ENCODE measurements at regions not wholly inside any gene's neighbourhood (a gene's known extent, or its start where the extent isn't known, plus 50 kb on each side); places are given as distances from the start of the nearest gene placed in this dataset.
A peak's percentile ranks its signal among the peaks of the same experiment; 100 is the strongest.
"Not testable (repeated sequence)": the region's sequence is repeated elsewhere in the genome, so short reads cannot be mapped to it uniquely, and the experiment has no call there.

GRCh38 chr19:14294974-14295373 is 86.3 kb upstream of the ADGRE5 start:
- H3K36me3 ChIP-seq; H3K4me1 ChIP-seq; H3K27ac ChIP-seq; in situ Hi-C loops (cut with MboI; ENCODE audit: low pct_ligation_motif_present in 1 of 4, low pct_unique_long_range_greater_than_20kb in 1 of 4, low sequenced_read_pairs in 3 of 4); H3K9me3 ChIP-seq; DNase-seq; H3K27me3 ChIP-seq; H3K4me3 ChIP-seq: not testable (repeated sequence)
- intact Hi-C loops (cut with DNase I; ENCODE audit: low total_unique reads) = loop anchor here (10.0 kb wide), 1 partner anchor 90 kb away; the partner anchor contains the start of gene ADGRL1
- 86% methylated on average over 5 of the region's 5 CpGs; no CpG with 5 or more reads in 1 of the 2 donors for WGBS, 2 donors (ENCODE audit: low coverage in 1 of 2)

GRCh38 chr19:14293816-14294170 is 87.5 kb upstream of the ADGRE5 start:
- intact Hi-C loops (cut with DNase I; ENCODE audit: low total_unique reads) = loop anchor here (10.0 kb wide), 1 partner anchor 89 kb away; the partner anchor contains the start of gene ADGRL1
- in situ Hi-C loops (cut with MboI; ENCODE audit: low pct_ligation_motif_present in 1 of 4, low pct_unique_long_range_greater_than_20kb in 1 of 4, low sequenced_read_pairs in 3 of 4); H3K27me3 ChIP-seq; H3K4me3 ChIP-seq; H3K27ac ChIP-seq; DNase-seq; H3K36me3 ChIP-seq; H3K4me1 ChIP-seq; H3K9me3 ChIP-seq: not testable (repeated sequence)
- 42% methylated on average over 7 of the region's 7 CpGs; no CpG with 5 or more reads in 1 of the 2 donors for WGBS, 2 donors (ENCODE audit: low coverage in 1 of 2)

GRCh38 chr19:14293101-14293815 is 87.3 kb upstream of the ADGRL1 start:
- H3K36me3 ChIP-seq; H3K27ac ChIP-seq; DNase-seq; H3K4me1 ChIP-seq; H3K27me3 ChIP-seq; H3K9me3 ChIP-seq; in situ Hi-C loops (cut with MboI; ENCODE audit: low pct_ligation_motif_present in 1 of 4, low pct_unique_long_range_greater_than_20kb in 1 of 4, low sequenced_read_pairs in 3 of 4): not testable (repeated sequence)
- WGBS, 2 donors (ENCODE audit: low coverage in 1 of 2) = 38 to 80% methylated on average over 1 to 25 of the region's 26 CpGs
- intact Hi-C loops (cut with DNase I; ENCODE audit: low total_unique reads) = loop anchor here (10.0 kb wide), 1 partner anchor 88 kb away; the partner anchor contains the start of gene ADGRL1
- H3K4me3 ChIP-seq = peak overlapping the region in 1 of 4 donors; percentile 27

- H3K36me3 ChIP-seq; H3K4me1 ChIP-seq; H3K4me3 ChIP-seq; in situ Hi-C loops (cut with MboI; ENCODE audit: low pct_ligation_motif_present in 1 of 4, low pct_unique_long_range_greater_than_20kb in 1 of 4, low sequenced_read_pairs in 3 of 4); H3K27ac ChIP-seq; H3K27me3 ChIP-seq; H3K9me3 ChIP-seq; DNase-seq: not testable (repeated sequence)
- 71 to 95% methylated on average over 2 to 14 of the region's 15 CpGs for WGBS, 2 donors (ENCODE audit: low coverage in 1 of 2)
- intact Hi-C loops (cut with DNase I; ENCODE audit: low total_unique reads) = loop anchor here (10.0 kb wide), 1 partner anchor 85 kb away; the partner anchor contains the start of gene ADGRL1
Measured at GRCh38 chr19:14289810-14290209, 83.8 kb upstream of the ADGRL1 start.

DNA sequence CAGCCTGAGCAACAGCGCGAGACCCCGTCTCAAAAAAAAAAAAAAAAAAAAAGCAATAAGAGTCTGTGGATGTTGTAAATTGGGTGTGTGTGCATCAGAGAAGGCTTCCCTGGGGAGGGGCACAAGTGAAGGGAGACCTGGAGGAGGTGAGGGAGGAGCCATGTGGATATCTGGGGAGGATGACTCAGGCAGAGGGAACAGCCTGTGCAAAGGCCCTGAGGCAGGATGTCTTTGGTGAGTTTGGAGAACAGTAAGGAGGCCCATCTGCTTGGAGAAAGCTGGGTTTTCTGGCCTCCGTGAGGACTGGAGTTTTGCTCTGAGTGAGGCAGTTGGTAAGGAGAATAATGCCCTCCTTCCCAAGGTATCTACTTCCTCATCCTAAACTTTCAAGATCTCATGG is 81.9 kb upstream of the ADGRL1 start:
- H3K27me3 ChIP-seq; in situ Hi-C loops (cut with MboI; ENCODE audit: low pct_ligation_motif_present in 1 of 4, low pct_unique_long_range_greater_than_20kb in 1 of 4, low sequenced_read_pairs in 3 of 4); H3K27ac ChIP-seq; H3K4me3 ChIP-seq; intact Hi-C loops (cut with DNase I; ENCODE audit: low total_unique reads); H3K4me1 ChIP-seq; H3K9me3 ChIP-seq; DNase-seq; H3K36me3 ChIP-seq: not testable (repeated sequence)
- WGBS, 2 donors (ENCODE audit: low coverage in 1 of 2) = 87% methylated on average over 4 of the region's 4 CpGs; no CpG with 5 or more reads in 1 of the 2 donors

- H3K27me3 ChIP-seq; intact Hi-C loops (cut with DNase I; ENCODE audit: low total_unique reads); H3K27ac ChIP-seq; DNase-seq; H3K4me3 ChIP-seq; H3K9me3 ChIP-seq; H3K4me1 ChIP-seq; H3K36me3 ChIP-seq; in situ Hi-C loops (cut with MboI; ENCODE audit: low pct_ligation_motif_present in 1 of 4, low pct_unique_long_range_greater_than_20kb in 1 of 4, low sequenced_read_pairs in 3 of 4): not testable (repeated sequence)
- WGBS, 2 donors (ENCODE audit: low coverage in 1 of 2) = 39 to 70% methylated on average over 3 to 4 of the region's 4 CpGs
Measured at GRCh38 chr19:14286594-14286993, 80.6 kb upstream of the ADGRL1 start.

DNA sequence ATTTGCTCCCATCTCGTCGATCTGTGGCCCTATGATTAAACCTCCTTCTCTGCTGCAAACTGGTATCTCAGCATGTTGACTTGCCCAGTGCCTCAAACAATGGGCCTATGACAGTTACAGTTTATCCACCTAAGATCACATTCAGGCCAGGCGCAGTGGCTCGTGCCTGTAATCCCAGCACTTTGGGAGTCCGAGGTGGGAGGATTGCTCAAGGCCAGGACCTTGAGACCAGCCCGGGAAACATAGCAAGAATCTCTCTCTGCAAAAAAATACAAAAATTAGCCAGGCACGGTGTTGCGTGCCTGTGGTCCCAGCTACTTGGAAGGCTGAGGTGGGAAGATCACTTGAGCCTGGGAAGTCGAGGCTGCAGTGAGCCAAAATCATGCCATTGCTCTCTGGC is 79.8 kb upstream of the ADGRL1 start:
- H3K27me3 ChIP-seq; H3K4me3 ChIP-seq; intact Hi-C loops (cut with DNase I; ENCODE audit: low total_unique reads); in situ Hi-C loops (cut with MboI; ENCODE audit: low pct_ligation_motif_present in 1 of 4, low pct_unique_long_range_greater_than_20kb in 1 of 4, low sequenced_read_pairs in 3 of 4); H3K4me1 ChIP-seq; DNase-seq; H3K27ac ChIP-seq; H3K9me3 ChIP-seq; H3K36me3 ChIP-seq: not testable (repeated sequence)
- WGBS, 2 donors (ENCODE audit: low coverage in 1 of 2) = 96% methylated on average over 9 of the region's 9 CpGs; no CpG with 5 or more reads in 1 of the 2 donors

DNA sequence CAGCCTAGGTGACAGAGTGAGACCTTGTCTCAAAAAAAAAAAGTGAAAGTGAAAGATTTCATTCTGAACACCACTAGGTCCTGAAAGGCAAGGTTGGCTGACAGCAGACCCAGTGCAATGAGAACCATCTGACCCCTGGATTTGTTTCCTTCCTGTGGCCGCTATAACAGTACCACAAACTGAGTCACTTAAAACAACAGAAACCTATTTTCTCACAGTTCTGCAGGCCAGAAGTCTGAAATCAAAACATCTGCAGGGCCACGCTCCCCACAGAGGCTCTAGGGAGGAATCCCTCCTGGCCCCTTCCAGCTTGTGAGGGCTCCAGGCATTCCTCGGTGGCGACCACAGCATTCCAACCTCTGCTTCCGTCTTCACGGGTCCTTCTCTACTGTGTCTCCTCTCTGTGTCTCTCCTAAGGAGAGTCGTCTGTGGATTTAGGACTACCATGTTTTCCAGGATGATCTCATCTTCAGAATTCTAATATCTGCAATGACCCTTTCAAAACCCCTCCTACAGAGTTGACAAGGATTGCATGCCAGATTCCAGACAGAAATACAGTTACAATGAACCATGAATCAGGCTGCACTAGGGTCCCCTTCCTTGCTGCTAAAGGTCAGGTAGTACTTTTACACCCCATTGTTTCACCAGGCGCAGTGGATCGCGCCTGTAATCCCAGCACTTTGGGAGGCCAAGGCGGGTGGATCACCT is 78.0 kb upstream of the ADGRL1 start:
- H3K4me3 ChIP-seq; DNase-seq; H3K4me1 ChIP-seq; H3K36me3 ChIP-seq; H3K27me3 ChIP-seq; H3K9me3 ChIP-seq; in situ Hi-C loops (cut with MboI; ENCODE audit: low pct_ligation_motif_present in 1 of 4, low pct_unique_long_range_greater_than_20kb in 1 of 4, low sequenced_read_pairs in 3 of 4); intact Hi-C loops (cut with DNase I; ENCODE audit: low total_unique reads); H3K27ac ChIP-seq: not testable (repeated sequence)
- 66 to 70% methylated on average over 4 to 11 of the region's 11 CpGs for WGBS, 2 donors (ENCODE audit: low coverage in 1 of 2)

DNA sequence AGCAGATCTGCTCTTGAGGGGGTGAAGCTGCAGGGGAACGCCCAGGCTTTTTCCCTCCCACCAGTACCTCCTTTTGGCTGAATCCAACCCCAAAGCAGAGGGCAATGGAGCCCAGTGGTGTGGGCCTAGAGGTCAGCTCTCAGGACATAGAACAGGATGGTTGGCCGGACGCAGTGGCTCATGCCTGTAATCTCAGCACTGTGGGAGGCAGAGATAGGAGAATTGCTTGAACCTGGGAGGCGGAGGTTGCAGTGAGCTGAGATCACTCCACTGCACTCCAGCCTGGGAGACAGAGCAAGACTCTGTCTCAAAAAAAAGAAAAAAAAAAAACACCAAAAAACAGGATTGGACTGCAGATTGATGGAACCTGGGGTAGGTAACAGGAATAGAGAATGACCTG is 73.3 kb upstream of the ADGRL1 start:
- intact Hi-C loops (cut with DNase I; ENCODE audit: low total_unique reads); H3K9me3 ChIP-seq; H3K4me3 ChIP-seq; DNase-seq; H3K36me3 ChIP-seq; in situ Hi-C loops (cut with MboI; ENCODE audit: low pct_ligation_motif_present in 1 of 4, low pct_unique_long_range_greater_than_20kb in 1 of 4, low sequenced_read_pairs in 3 of 4); H3K27ac ChIP-seq; H3K4me1 ChIP-seq: not testable (repeated sequence)
- H3K27me3 ChIP-seq = peaks cover 10% of the 10 kb centered on the region
- WGBS, 2 donors (ENCODE audit: low coverage in 1 of 2) = 89 to 100% methylated on average over 1 to 4 of the region's 4 CpGs

All from transverse colon (tissue), 4 donors.